HCT116 (cell line): ENCODE measurements at regions not wholly inside any gene's neighbourhood (a gene's known extent, or its start where the extent isn't known, plus 50 kb on each side); places are given as distances from the start of the nearest gene placed in this dataset.
A peak's percentile ranks its signal among the peaks of the same experiment; 100 is the strongest.

Source experiments
- ATAC-seq: fragments of 200-7000 bp; cut with Tn5 transposase; 2 replicates; pipeline ENCODE4 v1.9.1; 2020; ENCODE audit warnings: mild to moderate bottlenecking, moderate library complexity
- BruUV-seq: library from RNA; stranded (reverse); fragments of 400-500 nt; replicated peaks from 2 replicates; lab custom pipeline; 2021; lab: Mats Ljungman, UMichigan
- CTCF ChIA-PET: fragments of 300-600 bp; sonication (Branson Sonifier 250); formaldehyde crosslinking; loops from one replicate; lab custom pipeline; 2021; ENCODE audit warnings: antibody characterized with exemption; lab: Charles Lee
- POLR2A ChIA-PET: fragments of 300-600, 350-600 bp; sonication (Branson Sonifier 250); formaldehyde crosslinking; loops from one replicate; lab custom pipeline; 2021; ENCODE audit warnings: antibody characterized with exemption; lab: Charles Lee
- RAD21 ChIA-PET, 2 experiments: fragments of 300-600 bp; sonication (Branson Sonifier 250); formaldehyde crosslinking; loops; one replicate each; lab custom pipeline; 2023; ENCODE audit warnings: low total read pairs in 2 of 2; ENCODE audit not compliant: uncharacterized antibody in 2 of 2, unreplicated experiment in 2 of 2, low non-redundant PET in 1 of 2; lab: Charles Lee
- DNase-seq: peaks from one replicate; pipeline ENCODE4 v3.0.0-alpha.2; 2010; ENCODE audit warnings: low read depth, low spot score
- H2AFZ ChIP-seq: fragments of 200-600 bp; shearing (Covaris generic), sonication (generic); 2 replicates; pipeline ENCODE4 v1.6.1; 2017; ENCODE audit warnings: low read depth, mixed run types, mixed read lengths, antibody characterized with exemption, low read length; ENCODE audit not compliant: poor library complexity, severe bottlenecking
- H3K27ac ChIP-seq: 2 replicates; pipeline ENCODE4 v1.5.1; 2012; ENCODE audit warnings: low read depth, low read length
- H3K27me3 ChIP-seq: fragments of 200-600 bp; sonication (generic); 2 replicates; pipeline ENCODE4 v1.6.1; 2016; ENCODE audit warnings: mixed run types, low read length, mixed read lengths; ENCODE audit not compliant: insufficient read depth
- H3K36me3 ChIP-seq, 2 experiments: fragments of 200-500 bp in 1 of 2; fragments of 200-600 bp in 1 of 2; sonication (Bioruptor generic) in 1 of 2; sonication (generic) in 1 of 2; 2 replicates each; pipeline versions ENCODE4 v1.5.1 to v1.6.1; 2014 to 2016; ENCODE audit warnings: low read length in 2 of 2, inconsistent platforms in 1 of 2, mixed read lengths in 1 of 2, mixed run types in 1 of 2; ENCODE audit not compliant: insufficient read depth in 2 of 2, control insufficient read depth in 1 of 2
- H3K4me1 ChIP-seq, 2 experiments: fragments of 200-600 bp in 1 of 2; sonication (generic) in 1 of 2; 2 replicates each; pipeline versions ENCODE4 v1.5.1 to v1.6.1; 2012 to 2017; ENCODE audit warnings: low read length in 2 of 2, inconsistent platforms in 1 of 2, mild to moderate bottlenecking in 1 of 2, mixed read lengths in 1 of 2, mixed run types in 1 of 2, moderate library complexity in 1 of 2; ENCODE audit not compliant: insufficient read depth in 2 of 2, control insufficient read depth in 1 of 2
- H3K4me2 ChIP-seq: fragments of 200-600 bp; sonication (generic); 2 replicates; pipeline ENCODE4 v1.6.1; 2017; ENCODE audit warnings: mixed run types, low read length, mixed read lengths
- H3K4me3 ChIP-seq, 2 experiments: fragments of 200-600 bp in 1 of 2; sonication (generic) in 1 of 2; replicated peaks in 1 of 2; 2 replicates each; pipeline ENCODE4 v1.5.1; 2011 to 2016; ENCODE audit warnings: low read length in 2 of 2, control low read depth in 1 of 2, low read depth in 1 of 2, mild to moderate bottlenecking in 1 of 2, mixed read lengths in 1 of 2, mixed run types in 1 of 2
- H3K79me2 ChIP-seq: fragments of 200-600 bp; sonication (generic); 2 replicates; pipeline ENCODE4 v1.6.1; 2017; ENCODE audit warnings: mild to moderate bottlenecking, mixed run types, low read length, moderate library complexity, mixed read lengths; ENCODE audit not compliant: insufficient read depth
- H3K9ac ChIP-seq: fragments of 200-600 bp; sonication (generic); 2 replicates; pipeline ENCODE4 v1.6.1; 2016; ENCODE audit warnings: low read length, mixed read lengths
- H3K9me2 ChIP-seq: fragments of 200-600 bp; sonication (generic), shearing (Covaris generic); 2 replicates; pipeline ENCODE4 v1.6.1; 2017; ENCODE audit warnings: mixed run types, mild to moderate bottlenecking, moderate library complexity; ENCODE audit not compliant: insufficient read depth
- H3K9me3 ChIP-seq, 2 experiments: fragments of 200-500 bp in 1 of 2; fragments of 200-600 bp in 1 of 2; sonication (Bioruptor generic) in 1 of 2; sonication (generic) in 1 of 2; 2 replicates each; pipeline ENCODE4 v1.6.1; 2014 to 2017; ENCODE audit warnings: low read length in 2 of 2, mixed read lengths in 2 of 2, inconsistent platforms in 1 of 2, low read depth in 1 of 2, mild to moderate bottlenecking in 1 of 2, mixed run types in 1 of 2, moderate library complexity in 1 of 2; ENCODE audit not compliant: control insufficient read depth in 1 of 2, insufficient read depth in 1 of 2
- H4K20me1 ChIP-seq: fragments of 200-600 bp; sonication (generic), shearing (Covaris generic); 2 replicates; pipeline ENCODE4 v1.6.1; 2017; ENCODE audit warnings: mixed run types, mild to moderate bottlenecking, moderate library complexity; ENCODE audit not compliant: insufficient read depth
- CBX3 ChIP-seq: IDR thresholded peaks from 2 replicates; pipeline ENCODE4 v1.6.1; 2012; ENCODE audit warnings: low read depth
- CEBPB ChIP-seq: IDR thresholded peaks from 2 replicates; pipeline ENCODE4 v1.6.1; 2012; ENCODE audit warnings: low read depth
- CTCF ChIP-seq, 3 experiments: fragments of 200-600 bp in 1 of 3; sonication (generic) in 1 of 3; IDR thresholded peaks in 2 of 3; conservative IDR thresholded peaks in 1 of 3; 2 replicates each; pipeline ENCODE4 v1.5.1; 2012 to 2017; ENCODE audit warnings: low read depth in 2 of 3, low read length in 2 of 3, antibody characterized with exemption in 1 of 3, borderline replicate concordance in 1 of 3, control low read depth in 1 of 3, mild to moderate bottlenecking in 1 of 3, mixed read lengths in 1 of 3, mixed run types in 1 of 3, moderate library complexity in 1 of 3; ENCODE audit not compliant: insufficient read depth in 1 of 3
- ELF1 ChIP-seq: IDR thresholded peaks from 2 replicates; pipeline ENCODE4 v1.6.1; 2012; ENCODE audit warnings: low read depth, borderline replicate concordance
- EZH2 ChIP-seq: fragments of 200-600 bp; sonication (generic); IDR thresholded peaks from 2 replicates; pipeline ENCODE4 v1.6.1; 2017; ENCODE audit warnings: antibody characterized with exemption, mixed run types
- FOSL1 ChIP-seq: IDR thresholded peaks from 2 replicates; pipeline ENCODE4 v1.6.1; 2012; ENCODE audit warnings: low read depth
- JUND ChIP-seq: IDR thresholded peaks from 2 replicates; pipeline ENCODE4 v1.6.1; 2012
- SIN3A ChIP-seq: IDR thresholded peaks from 2 replicates; pipeline ENCODE4 v1.6.1; 2012; ENCODE audit warnings: low read depth
- SP1 ChIP-seq: IDR thresholded peaks from 2 replicates; pipeline ENCODE4 v1.6.1; 2012; ENCODE audit warnings: low read depth
- SRF ChIP-seq: IDR thresholded peaks from 2 replicates; pipeline ENCODE4 v1.6.1; 2012; ENCODE audit warnings: low read depth
- YY1 ChIP-seq: IDR thresholded peaks from 2 replicates; pipeline ENCODE4 v1.6.1; 2011; ENCODE audit warnings: low read length, low read depth, moderate library complexity, mild to moderate bottlenecking; ENCODE audit not compliant: insufficient replicate concordance; ENCODE audit errors: extremely low read depth
- ZBTB33 ChIP-seq: IDR thresholded peaks from 2 replicates; pipeline ENCODE4 v1.6.1; 2011; ENCODE audit warnings: mild to moderate bottlenecking, low read length, moderate library complexity; ENCODE audit not compliant: insufficient replicate concordance; ENCODE audit errors: extremely low read depth
- ZFX ChIP-seq: fragments of 450-650 bp; IDR thresholded peaks from 2 replicates; pipeline ENCODE4 v1.6.1; 2017
- intact Hi-C: fragments of 100-400 bp; cut with micrococcal nuclease; formaldehyde crosslinking; loops from 2 replicates; pipeline ENCODE4 v1.10.0; 2022

- Histone ChIP-seq H2AFZ (no peak overlapping the region), H3K27ac (peak overlapping the region; percentile 59; the same call in 1 of the 2 replicates), H3K9me3 (no peaks in the 10 kb centered on the region), H3K79me2 (peaks cover 48% of the 10 kb centered on the region), H4K20me1 (no peaks in the 10 kb centered on the region), H3K4me2 (peak overlapping the region; percentile 65), H3K27me3 (no peaks in the 10 kb centered on the region), H3K4me3 (peak overlapping the region in 1 of 2 experiments; percentile 19; a peak in 1 of 4 replicates), H3K9me2 (no peaks in the 10 kb centered on the region), H3K4me1 (peaks cover 55 to 60% of the 10 kb centered on the region in 2 experiments), H3K36me3 (no peaks in the 10 kb centered on the region), H3K9ac (peak overlapping the region; percentile 11; the same call in 1 of the 2 replicates)
- DNase-seq = no peak
- RAD21 ChIA-PET = no interaction called here
- intact Hi-C loops = no loop called here
- POLR2A ChIA-PET = no interaction called here
- peak; percentile 79 for ATAC-seq
- BruUV-seq = no TSS peak
- TF ChIP-seq CTCF (IDR thresholded peaks at IDR 0.05 in 2 of 3, conservative IDR thresholded peaks at IDR 0.05 in 1 of 3; ENCODE audit: borderline replicate concordance in 1 of 3, insufficient read depth in 1 of 3, low read depth in 2 of 3, low read length in 2 of 3) (no peak), JUND (peak; percentile 64), CEBPB (peak; percentile 86), SIN3A (0 out of 2 replicates have a peak, but pooled peaks have one; percentile 39), CBX3 (0 out of 2 replicates have a peak, but pooled peaks have one; percentile 12), ZFX (no peak), EZH2 (no peak), SRF (peak; percentile 40; the same call in 1 of the 2 replicates), ZBTB33 (no peak), FOSL1 (peak; percentile 71), ELF1 (no peak), YY1 (no peak), SP1 (peak; percentile 37; the same call in 1 of the 2 replicates)
- CTCF ChIA-PET = no interaction called here
Measured at GRCh38 chr11:129249351-129249750, 57.2 kb upstream of the ARHGAP32 start.
